ENCODE measurements at regions not wholly inside any gene's neighbourhood (a gene's known extent, or its start where the extent isn't known, plus 50 kb on each side); places are given as distances from the start of the nearest gene placed in this dataset.

- no peaks in the 10 kb centered on the region for H3K27me3 Mint-ChIP-seq (ENCODE audit: low read depth)
- no peak for DNase-seq
- Histone ChIP-seq H3T11ph (ENCODE audit: low read length) (no peak overlapping the region), H3K4me2 (ENCODE audit: insufficient read depth, insufficient read length, low read length) (no peak overlapping the region), H2BK20ac (ENCODE audit: low read depth, low read length, poor library complexity, severe bottlenecking) (no peak overlapping the region), H3K23me2 (ENCODE audit: insufficient read length, low read depth, low read length, poor library complexity, severe bottlenecking) (no peaks in the 10 kb centered on the region), H3K9ac (ENCODE audit: extremely low read depth, insufficient read length, low read length) (no peak overlapping the region), H2AK5ac (ENCODE audit: insufficient read length, low read length) (no peak overlapping the region), H3K23ac (ENCODE audit: insufficient read length, low read depth, low read length) (no peak overlapping the region), H3K18ac (ENCODE audit: insufficient read length, low read depth, low read length) (no peak overlapping the region), H4K91ac (ENCODE audit: insufficient read length, low read depth, low read length) (no peak overlapping the region), H2BK5ac (ENCODE audit: insufficient read length, low read length) (no peak overlapping the region), H4K8ac (replicated peaks; ENCODE audit: insufficient read length, low read depth, low read length) (no peak overlapping the region), H2BK12ac (ENCODE audit: insufficient read length, low read depth, low read length) (no peak overlapping the region), H2AFZ (ENCODE audit: low read length) (no peak overlapping the region), H3K4ac (ENCODE audit: low read depth, low read length) (no peak overlapping the region), H4K5ac (ENCODE audit: insufficient read length, low read depth, low read length) (no peak overlapping the region), H3K27me3 (ENCODE audit: insufficient read depth, low read length) (no peaks in the 10 kb centered on the region), H3K56ac (ENCODE audit: insufficient read length, low read depth, low read length) (no peak overlapping the region), H2BK120ac (ENCODE audit: low read depth, low read length, poor library complexity, severe bottlenecking) (no peak overlapping the region), H3K79me2 (ENCODE audit: insufficient read depth, low read length) (no peaks in the 10 kb centered on the region), H3K27ac (ENCODE audit: insufficient read length, low read depth, low read length) (no peak overlapping the region), H3K9me3 (ENCODE audit: control insufficient read depth, low read depth, low read length) (no peaks in the 10 kb centered on the region), H3K79me1 (ENCODE audit: insufficient read depth, low read depth, low read length, poor library complexity, severe bottlenecking) (no peaks in the 10 kb centered on the region), H4K20me1 (ENCODE audit: control insufficient read depth, insufficient read depth, insufficient read length) (no peaks in the 10 kb centered on the region), H3K14ac (ENCODE audit: insufficient read depth, low read length) (no peak overlapping the region), H3K4me1 (ENCODE audit: insufficient read depth, low read length) (no peaks in the 10 kb centered on the region; the same call in 1 of the 2 replicates), H2BK15ac (ENCODE audit: low read depth, low read length) (no peak overlapping the region)
- H3K4me1 Mint-ChIP-seq = peaks cover 0 to 3% of the 10 kb centered on the region in 2 experiments; a peak in 1 of 4 replicates
- no peaks in the 10 kb centered on the region for H3K36me3 Mint-ChIP-seq (ENCODE audit: insufficient read depth in 1 of 3, low read depth in 3 of 3)
- no peaks in the 10 kb centered on the region; a peak in 2 of 5 replicates for H3K9me3 Mint-ChIP-seq
- no peak overlapping the region for H3K4me3 Mint-ChIP-seq
- no peak overlapping the region for H3K27ac Mint-ChIP-seq
- WGBS (ENCODE audit: extremely low coverage, insufficient read length, low lambda C conversion rate) = no CpG with 5 or more reads among the region's 2 CpGs
- TF ChIP-seq CTCF (conservative IDR thresholded peaks at IDR 0.05) = no peak
Observed at GRCh38 chr6:23145781-23146180, 576.4 kb downstream of the HDGFL1 start.
